HG03139 (cell line): ENCODE measurements at regions not wholly inside any gene's neighbourhood (a gene's known extent, or its start where the extent isn't known, plus 50 kb on each side); places are given as distances from the start of the nearest gene placed in this dataset.
"Not testable (repeated sequence)": the region's sequence is repeated elsewhere in the genome, so short reads cannot be mapped to it uniquely, and the experiment has no call there.

Source experiments
- ATAC-seq: cut with Tn5 transposase; IDR thresholded peaks from one replicate; pipeline ENCODE4 v1.9.1; 2021; ENCODE audit not compliant: unreplicated experiment

DNA sequence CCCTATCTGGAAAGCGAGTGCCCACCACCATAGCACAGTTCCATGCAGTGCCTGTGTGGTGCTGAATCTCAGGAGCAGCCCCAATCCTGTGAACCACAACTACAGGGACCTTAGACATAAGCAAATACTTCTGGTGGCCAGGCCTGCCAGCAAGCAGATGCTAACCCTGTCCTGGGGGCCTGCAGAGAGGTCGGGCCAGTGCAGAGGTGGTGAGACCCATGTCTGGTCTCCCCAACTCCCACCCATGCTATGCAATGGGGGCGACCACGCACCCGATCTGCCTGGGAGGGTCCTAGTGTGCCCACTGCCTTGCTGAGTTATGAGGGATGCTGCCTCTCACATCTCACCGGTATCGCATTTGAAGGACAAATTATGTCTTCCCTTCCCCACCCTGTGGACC, 151.6 kb upstream of the ZNF337 start:
- ATAC-seq, result no peak

DNA sequence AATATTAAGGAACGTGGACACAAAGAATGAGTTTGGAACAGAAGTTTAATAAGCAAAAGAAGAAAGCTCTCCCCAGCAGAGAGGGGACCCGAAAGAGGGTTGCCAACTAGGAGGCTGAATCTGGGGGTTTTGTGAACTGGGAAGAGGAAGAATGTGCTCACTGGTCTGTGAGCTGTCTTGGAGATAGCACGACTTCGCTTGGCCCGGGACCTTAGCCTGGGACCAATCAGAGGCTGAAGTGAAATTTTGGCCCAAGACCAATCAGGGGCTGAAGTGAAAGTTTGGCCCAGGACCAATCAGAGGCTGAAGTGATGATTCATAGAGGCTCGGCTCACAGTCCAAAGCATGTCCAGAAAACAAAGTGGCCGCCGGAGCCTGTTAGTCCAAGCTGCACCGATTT, 148.0 kb upstream of the ZNF337 start:
- ATAC-seq, result not testable (repeated sequence)

DNA sequence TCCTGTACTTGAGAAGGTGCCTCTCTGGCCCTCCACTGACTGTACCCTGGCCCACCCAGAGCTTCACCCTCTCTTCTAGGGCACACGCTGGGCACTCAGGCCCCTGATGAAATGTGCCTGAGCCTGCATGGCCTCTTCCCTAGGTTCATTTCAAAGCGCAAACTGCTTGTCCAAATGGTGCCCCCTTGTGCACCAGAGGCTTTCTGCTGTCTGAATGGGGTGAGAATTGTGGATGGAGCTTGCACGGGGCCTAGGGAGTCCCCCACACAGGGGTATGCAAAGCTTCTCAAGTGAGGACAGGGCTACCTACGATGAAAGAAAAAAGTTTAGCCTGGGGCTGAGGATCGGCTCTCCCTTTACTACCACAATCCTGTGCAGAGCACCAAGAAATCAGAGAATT, 116.9 kb upstream of the ZNF337 start:
- ATAC-seq, result not testable (repeated sequence)

DNA sequence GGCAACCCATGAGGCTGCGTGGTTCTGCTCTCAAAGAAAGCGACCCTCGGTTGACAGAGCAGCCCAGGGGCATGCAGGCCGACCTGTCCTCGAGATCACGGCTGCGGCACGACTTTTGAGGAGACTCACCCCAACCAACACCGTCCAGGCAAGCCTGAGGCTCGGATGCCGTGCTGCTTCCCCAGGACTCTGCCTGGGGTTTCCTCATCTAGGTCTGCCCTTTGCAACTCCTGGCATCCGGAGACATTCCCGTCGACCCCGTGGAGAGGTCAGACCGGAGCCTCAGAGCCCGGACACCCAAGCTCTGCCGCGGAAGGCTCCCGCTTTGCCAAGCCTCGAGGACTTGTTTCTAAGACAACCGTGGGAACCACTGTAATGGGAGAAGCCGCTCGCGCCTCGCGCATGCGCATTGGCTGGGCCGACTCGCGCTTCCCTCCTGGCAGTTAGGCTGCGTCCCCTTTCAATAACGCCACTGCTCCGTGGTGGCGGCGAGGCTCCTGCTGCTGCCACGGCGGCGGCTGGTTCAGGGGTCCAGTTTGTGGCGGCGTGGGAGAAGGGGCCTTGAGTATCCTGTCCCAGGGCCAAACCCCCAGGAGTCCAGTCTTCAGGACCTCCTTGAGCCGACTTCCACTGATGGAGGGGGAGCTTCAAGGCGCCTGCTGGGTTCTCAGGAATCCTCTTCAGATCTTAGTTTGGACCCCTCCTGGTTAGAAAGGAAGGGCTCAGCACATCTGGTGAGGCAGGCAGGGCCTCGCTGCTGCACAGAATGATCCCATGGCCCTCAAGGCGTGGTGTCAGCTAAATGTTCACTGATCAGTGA, 101.7 kb upstream of the ZNF337 start:
- ATAC-seq, result not testable (repeated sequence)

DNA sequence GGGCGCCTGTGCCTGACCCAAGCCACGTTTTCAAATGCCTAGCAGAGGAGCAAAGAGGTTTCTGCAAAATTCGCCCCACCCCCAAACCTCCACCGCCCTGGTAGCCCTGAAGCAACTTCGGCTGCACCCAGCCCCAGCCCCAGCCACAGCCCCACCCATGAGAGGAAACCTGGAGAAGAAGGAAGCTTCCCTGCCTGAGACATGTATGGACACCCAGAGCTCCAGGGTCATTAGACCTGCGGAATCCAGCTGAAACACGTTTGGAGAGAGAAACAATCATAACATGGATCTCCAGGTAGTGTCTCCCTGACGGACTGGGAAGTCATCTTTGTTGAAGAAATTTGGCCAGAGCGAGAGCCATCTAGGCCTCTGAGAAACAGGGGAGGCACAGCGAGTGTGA, 100.4 kb upstream of the ZNF337 start:
- not testable (repeated sequence) for ATAC-seq

DNA sequence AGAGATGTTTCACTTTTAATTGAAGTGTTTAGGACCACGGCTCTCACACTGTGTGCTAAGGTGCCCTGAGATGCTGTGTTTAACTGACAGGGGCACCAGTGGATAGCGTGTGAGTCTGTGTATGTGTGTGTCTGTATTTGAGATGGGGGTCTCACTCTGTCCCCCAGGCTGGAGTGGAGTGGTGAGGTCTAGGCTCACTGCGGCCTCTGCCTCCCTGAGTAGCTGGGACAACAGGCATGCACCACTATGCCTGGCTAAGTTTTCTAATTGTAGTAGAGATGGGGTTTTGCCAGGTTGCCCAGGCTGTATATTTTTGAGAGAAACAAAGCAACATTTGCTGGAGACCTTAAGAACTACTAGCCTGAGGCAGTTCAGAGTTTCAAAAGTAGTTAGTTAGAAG, 80.6 kb upstream of the ZNF337 start:
- ATAC-seq, result not testable (repeated sequence)

DNA sequence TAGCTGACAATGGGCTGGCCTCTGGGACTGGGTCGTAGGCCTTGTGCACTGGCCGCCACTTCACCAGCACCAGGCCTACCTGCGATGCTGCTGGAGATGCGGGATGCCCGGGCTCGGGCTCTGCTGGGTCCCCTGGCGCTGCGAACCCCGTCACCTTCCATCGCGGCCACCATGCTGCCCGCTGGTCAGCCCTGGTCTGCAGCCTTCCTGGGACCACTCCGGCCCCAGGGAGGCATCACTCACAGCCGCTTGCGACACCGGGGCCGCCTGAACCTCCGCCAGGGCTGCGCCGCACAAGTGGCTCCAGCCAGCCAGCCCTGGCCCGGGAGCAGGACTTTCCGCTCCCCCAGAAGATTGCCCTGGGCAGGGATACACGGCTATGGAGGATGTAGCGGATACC, 78.1 kb upstream of the ZNF337 start:
- ATAC-seq, result not testable (repeated sequence)

DNA sequence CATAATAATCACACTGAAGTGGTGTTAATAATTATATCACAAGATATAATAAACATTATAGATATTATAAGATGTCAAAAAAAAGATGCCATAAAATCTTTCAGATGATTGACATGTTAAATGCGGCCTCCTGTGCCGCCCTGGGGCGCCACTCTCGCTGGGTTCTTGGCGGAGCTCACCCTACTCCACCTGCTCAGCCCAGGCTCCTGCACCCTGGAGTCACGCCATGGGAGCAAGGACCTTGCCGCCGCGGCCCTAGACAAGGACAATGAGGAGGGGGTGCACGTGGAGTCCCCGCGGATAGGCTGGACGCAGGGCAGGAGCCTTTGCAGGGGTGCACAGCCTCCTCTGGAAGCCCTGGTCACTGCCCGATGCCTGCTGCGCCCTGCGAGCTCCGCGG, 77.5 kb upstream of the ZNF337 start:
- not testable (repeated sequence) for ATAC-seq

DNA sequence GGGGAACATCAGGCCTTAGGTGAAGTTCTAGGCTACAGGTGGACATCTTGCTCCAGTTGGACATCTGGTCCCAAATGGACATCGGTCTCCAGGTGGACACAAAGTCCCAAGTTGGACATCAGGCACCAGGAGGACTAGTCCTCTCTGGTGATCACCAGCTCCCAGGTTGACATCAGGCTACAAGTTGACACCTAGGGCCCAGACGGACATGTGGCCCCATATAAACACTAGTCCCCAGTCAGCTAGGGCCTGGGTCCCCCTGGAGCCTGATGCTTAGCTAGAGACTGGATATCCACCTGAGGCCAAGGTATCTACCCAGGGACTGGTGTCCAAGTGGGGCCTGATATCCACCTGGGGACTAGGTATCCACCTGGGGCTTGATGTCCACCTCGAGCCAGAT, 75.8 kb upstream of the ZNF337 start:
- not testable (repeated sequence) for ATAC-seq

DNA sequence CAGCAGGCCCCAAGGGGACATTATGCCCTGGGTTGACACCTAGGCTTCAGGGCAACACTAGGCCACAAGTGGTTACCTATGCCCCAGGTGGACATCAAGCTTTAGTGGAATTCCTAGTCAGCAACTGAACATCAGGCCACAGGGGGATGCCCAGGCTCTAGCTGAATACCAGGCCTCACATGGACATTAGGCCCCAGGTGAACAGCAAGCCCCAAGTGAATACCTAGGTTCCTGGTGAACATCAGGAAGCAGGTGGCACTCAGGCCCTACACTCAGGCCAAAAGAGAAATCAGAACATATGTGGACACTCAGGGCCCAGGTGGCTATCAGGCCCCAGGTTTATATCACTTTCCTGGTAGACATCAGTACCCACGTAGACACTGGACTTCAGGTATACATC, 75.2 kb upstream of the ZNF337 start:
- not testable (repeated sequence) for ATAC-seq

DNA sequence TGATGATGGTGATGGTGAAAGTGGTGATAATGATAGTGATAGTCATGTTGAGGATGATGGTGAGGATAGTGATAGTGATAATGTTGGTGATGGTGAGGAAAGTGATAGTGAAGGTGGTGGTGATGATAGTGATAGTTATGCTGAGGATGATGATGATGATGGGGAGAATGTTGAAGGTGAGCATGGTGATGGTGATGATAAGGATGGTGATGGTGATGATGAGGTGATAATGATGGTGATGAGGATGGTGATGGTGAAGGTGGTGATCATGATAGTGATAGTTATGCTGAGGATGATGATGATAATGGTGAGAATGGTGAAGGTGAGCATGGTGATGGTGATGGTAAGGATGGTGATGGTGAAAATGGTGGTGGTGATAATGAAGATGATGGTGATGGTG, 64.9 kb upstream of the ZNF337 start:
- ATAC-seq, result no peak

DNA sequence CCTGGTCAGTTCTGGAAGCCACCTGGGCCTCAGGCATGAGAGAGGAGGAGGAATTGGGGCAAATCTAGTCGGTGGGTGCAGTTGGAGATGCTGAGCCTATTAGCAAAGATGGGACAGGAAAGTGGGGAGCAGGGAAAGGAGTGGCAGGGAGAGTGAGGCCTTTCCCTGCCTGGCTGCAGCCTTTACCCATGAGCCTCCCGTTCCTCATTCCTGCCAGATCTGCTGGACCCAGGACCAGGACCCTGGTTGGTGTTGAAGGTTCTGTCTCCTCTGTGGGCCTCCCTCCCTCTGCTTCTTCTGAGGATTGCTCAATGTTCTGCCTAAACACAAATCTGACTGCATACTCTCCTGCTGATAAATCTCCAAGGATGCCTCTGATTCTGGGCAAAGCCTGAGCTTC, 64.4 kb upstream of the ZNF337 start:
- ATAC-seq, result not testable (repeated sequence)

DNA sequence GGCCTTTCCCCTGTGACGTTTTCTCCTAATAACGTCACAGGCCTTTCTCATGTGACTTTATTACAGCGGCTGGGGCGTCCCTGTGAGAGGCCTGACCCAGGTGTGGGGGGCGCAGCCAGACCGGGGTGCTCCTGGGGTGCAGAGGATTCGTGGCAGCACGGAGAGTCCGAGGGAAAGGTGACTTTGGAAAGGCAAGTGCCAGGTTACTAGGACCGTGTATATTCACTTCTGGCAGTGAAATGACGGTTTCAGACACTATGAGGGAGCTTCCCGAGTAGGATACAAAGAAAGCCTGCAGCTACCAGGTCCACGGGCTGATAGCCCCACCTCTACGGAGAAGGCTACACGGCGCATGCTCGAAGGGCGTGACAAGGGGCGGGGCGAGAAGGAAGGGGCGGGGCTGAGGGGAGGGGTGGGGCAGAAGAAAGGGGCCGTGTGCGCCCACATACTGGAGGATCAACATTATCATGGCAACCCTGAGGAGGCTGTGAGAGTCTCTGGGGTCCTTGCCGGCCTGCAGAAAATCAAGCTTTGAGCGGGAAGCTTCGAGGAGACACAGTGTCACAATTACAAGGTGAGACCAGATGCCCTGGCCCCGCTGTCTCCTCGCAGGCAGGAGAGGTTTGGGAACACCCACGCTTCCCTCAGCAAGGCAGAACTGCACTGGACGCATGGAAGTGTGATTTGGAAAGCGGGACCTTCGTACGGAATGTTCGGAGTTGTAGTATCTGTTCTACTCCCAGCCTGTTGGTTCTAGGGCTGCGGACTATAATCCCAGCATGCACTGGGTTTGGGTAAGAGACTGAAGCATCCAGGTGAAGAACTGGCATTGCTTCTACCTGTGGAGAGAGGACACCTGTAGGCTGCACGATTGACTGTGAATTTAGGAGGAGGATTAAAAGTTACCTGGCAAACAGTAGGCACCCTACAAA, 54.4 kb upstream of the ZNF337 start:
- ATAC-seq, result peak; percentile 85

DNA sequence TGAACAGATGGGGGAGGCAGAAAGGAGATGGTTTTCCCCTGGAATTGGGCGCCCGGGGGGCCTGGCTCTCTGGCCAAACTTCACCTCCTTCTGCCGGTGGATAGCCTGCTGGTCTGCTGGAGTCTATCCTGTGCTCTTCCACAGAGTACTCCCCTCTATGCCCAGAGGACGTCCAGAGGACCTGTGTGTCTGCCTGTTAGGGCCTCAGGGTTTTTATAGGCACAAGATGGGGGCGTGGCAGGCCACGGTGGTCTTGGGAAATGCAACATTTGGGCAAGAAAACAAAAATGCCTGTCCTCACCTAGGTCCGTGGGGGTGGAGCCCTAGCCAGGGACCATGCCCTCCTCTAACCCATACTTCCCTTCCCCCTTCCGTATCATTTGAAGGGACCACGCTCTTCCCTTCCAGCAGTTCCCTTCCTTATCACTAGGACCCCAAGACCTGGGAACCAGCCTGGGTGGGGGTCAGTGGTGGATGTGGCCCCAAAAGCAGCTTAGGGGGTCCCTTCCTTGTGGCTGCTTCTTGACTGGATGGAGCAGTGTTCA, 53.6 kb upstream of the ZNF337 start:
- no peak for ATAC-seq

DNA sequence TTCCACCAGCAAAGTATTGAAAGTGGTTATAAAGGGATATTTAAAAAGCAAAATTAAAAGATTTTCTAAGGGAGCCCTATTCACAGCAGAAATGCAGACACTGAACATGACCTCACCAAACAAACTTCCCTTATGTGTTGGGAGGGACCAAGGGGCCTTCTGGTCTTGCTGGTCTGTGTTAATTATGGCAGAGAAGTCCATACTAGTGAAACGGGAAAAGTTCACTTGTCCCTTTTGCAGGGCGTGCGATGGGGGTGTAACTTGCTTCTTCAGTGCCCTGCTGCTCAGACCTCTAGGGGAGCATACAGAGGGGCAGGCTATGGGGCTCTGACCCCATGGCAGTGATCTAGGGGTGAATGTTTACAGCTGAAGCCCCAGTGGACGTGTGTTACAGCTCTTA, 53.0 kb upstream of the ZNF337 start:
- ATAC-seq, result no peak
